HG02938 (cell line): ENCODE measurements at regions not wholly inside any gene's neighbourhood (a gene's known extent, or its start where the extent isn't known, plus 50 kb on each side); places are given as distances from the start of the nearest gene placed in this dataset.
"Not testable (repeated sequence)": the region's sequence is repeated elsewhere in the genome, so short reads cannot be mapped to it uniquely, and the experiment has no call there.

Experiments used
- ATAC-seq: cut with Tn5 transposase; IDR thresholded peaks from one replicate; pipeline ENCODE4 v1.9.1; 2021; ENCODE audit warnings: mild to moderate bottlenecking, moderate library complexity; ENCODE audit not compliant: unreplicated experiment

- ATAC-seq = no peak
Observed at GRCh38 chr3:191518861-191519260, 57.9 kb downstream of the PYDC2 start.

- no peak for ATAC-seq
Observed at GRCh38 chr3:191521055-191521454, 60.1 kb downstream of the PYDC2 start.

GRCh38 chr3:191523148-191523547, 62.2 kb downstream of the PYDC2 start:
- ATAC-seq = no peak

- no peak for ATAC-seq
Observed at GRCh38 chr3:191528589-191528988, 67.6 kb downstream of the PYDC2 start.

- no peak for ATAC-seq
Observed at GRCh38 chr3:191529992-191530391, 69.0 kb downstream of the PYDC2 start.

GRCh38 chr3:191531434-191531972, 70.5 kb downstream of the PYDC2 start:
- no peak for ATAC-seq

- no peak for ATAC-seq
Observed at GRCh38 chr3:191543018-191543417, 82.1 kb downstream of the PYDC2 start.

- ATAC-seq = no peak
Observed at GRCh38 chr3:191543897-191544296, 82.9 kb downstream of the PYDC2 start.

GRCh38 chr3:191549357-191549756, 88.4 kb downstream of the PYDC2 start:
- no peak for ATAC-seq

GRCh38 chr3:191555037-191555436, 94.1 kb downstream of the PYDC2 start:
- ATAC-seq = no peak

- ATAC-seq = no peak
Observed at GRCh38 chr3:191557322-191557721, 96.4 kb downstream of the PYDC2 start.

GRCh38 chr3:191563722-191564121, 102.8 kb downstream of the PYDC2 start:
- no peak for ATAC-seq

- no peak for ATAC-seq
Observed at GRCh38 chr3:191566469-191566868, 105.5 kb downstream of the PYDC2 start.

GRCh38 chr3:191568206-191568605, 107.2 kb downstream of the PYDC2 start:
- ATAC-seq = no peak

GRCh38 chr3:191592105-191592504, 131.1 kb downstream of the PYDC2 start:
- no peak for ATAC-seq

- ATAC-seq = no peak
Observed at GRCh38 chr3:191593486-191593885, 132.5 kb downstream of the PYDC2 start.

- not testable (repeated sequence) for ATAC-seq
Observed at GRCh38 chr3:191615511-191615910, 154.5 kb downstream of the PYDC2 start.

GRCh38 chr3:191624299-191624698, 163.3 kb downstream of the PYDC2 start:
- ATAC-seq = no peak

- ATAC-seq = no peak
Observed at GRCh38 chr3:191627064-191627463, 166.1 kb downstream of the PYDC2 start.

GRCh38 chr3:191628571-191628970, 167.6 kb downstream of the PYDC2 start:
- no peak for ATAC-seq

- ATAC-seq = no peak
Observed at GRCh38 chr3:191631496-191631895, 170.5 kb downstream of the PYDC2 start.

GRCh38 chr3:191634902-191635301, 173.9 kb downstream of the PYDC2 start:
- ATAC-seq = no peak

GRCh38 chr3:191637611-191638010, 176.6 kb downstream of the PYDC2 start:
- ATAC-seq = no peak
